Right atrium auricular region (tissue), 2 donors: ENCODE measurements at regions not wholly inside any gene's neighbourhood (a gene's known extent, or its start where the extent isn't known, plus 50 kb on each side); places are given as distances from the start of the nearest gene placed in this dataset.

Experiments
- DNase-seq: peaks from one replicate; pipeline ENCODE4 v3.0.0-alpha.2; 2019; ENCODE audit warnings: low spot score
- H3K27ac ChIP-seq, 2 donors: fragments of 200-600 bp; sonication (generic); 1 replicate in 1 of 2; 2 replicates in 1 of 2; pipeline ENCODE4 v1.5.1; 2016 to 2019
- H3K27me3 ChIP-seq, 2 donors: fragments of 200-600 bp; sonication (generic); one replicate each; pipeline versions ENCODE4 v1.5.1 to v1.6.0; 2017 to 2019
- H3K36me3 ChIP-seq: fragments of 200-600 bp; sonication (generic); one replicate; pipeline ENCODE4 v1.5.1; 2016
- H3K4me1 ChIP-seq, 2 donors: fragments of 200-600 bp; sonication (generic); one replicate each; pipeline versions ENCODE4 v1.5.1 to v1.6.0; 2017 to 2019
- H3K4me3 ChIP-seq, 2 donors: fragments of 200-600 bp; sonication (generic); 1 replicate in 1 of 2; 2 replicates in 1 of 2; pipeline ENCODE4 v1.5.1; 2017 to 2019; ENCODE audit warnings: mild to moderate bottlenecking in 1 of 2, moderate library complexity in 1 of 2
- H3K9me3 ChIP-seq, 2 donors: fragments of 200-600 bp; sonication (generic); one replicate each; pipeline ENCODE4 v1.5.1; 2019
- TF ChIP-seq, protein P1 (sequence below), 2 donors: fragments of 200-600 bp; sonication (generic); IDR thresholded peaks; one replicate each; pipeline ENCODE4 v1.5.1; 2019; ENCODE audit warnings: antibody characterized with exemption in 2 of 2

DNA sequence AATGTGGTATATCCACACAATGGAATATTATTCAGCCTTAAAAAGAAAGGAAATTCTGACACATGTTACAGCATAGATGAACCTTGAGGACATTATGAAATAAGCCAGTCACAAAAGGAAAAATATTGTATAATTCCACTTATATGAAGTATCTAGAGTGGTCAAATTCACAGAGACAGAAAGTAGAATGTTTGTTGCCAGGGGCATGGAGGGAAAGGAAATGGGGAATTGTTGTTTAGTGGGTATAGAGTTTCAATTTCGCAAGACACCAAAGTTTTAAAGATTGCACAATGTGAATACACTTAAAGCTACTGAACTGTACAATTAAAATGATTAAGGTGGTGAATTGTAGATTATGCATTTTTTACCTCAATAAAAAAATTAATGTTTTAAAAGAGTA is 92.9 kb downstream of the TXNL1 start:
- no peaks in the 10 kb centered on the region for H3K4me1 ChIP-seq
- H3K36me3 ChIP-seq = no peaks in the 10 kb centered on the region
- TF ChIP-seq, protein P1, sequence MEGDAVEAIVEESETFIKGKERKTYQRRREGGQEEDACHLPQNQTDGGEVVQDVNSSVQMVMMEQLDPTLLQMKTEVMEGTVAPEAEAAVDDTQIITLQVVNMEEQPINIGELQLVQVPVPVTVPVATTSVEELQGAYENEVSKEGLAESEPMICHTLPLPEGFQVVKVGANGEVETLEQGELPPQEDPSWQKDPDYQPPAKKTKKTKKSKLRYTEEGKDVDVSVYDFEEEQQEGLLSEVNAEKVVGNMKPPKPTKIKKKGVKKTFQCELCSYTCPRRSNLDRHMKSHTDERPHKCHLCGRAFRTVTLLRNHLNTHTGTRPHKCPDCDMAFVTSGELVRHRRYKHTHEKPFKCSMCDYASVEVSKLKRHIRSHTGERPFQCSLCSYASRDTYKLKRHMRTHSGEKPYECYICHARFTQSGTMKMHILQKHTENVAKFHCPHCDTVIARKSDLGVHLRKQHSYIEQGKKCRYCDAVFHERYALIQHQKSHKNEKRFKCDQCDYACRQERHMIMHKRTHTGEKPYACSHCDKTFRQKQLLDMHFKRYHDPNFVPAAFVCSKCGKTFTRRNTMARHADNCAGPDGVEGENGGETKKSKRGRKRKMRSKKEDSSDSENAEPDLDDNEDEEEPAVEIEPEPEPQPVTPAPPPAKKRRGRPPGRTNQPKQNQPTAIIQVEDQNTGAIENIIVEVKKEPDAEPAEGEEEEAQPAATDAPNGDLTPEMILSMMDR (IDR thresholded peaks at IDR 0.05) = no peak
- no peak for DNase-seq
- H3K27me3 ChIP-seq = no peaks in the 10 kb centered on the region
- H3K4me3 ChIP-seq = no peak overlapping the region
- H3K27ac ChIP-seq = no peak overlapping the region
- no peaks in the 10 kb centered on the region for H3K9me3 ChIP-seq

DNA sequence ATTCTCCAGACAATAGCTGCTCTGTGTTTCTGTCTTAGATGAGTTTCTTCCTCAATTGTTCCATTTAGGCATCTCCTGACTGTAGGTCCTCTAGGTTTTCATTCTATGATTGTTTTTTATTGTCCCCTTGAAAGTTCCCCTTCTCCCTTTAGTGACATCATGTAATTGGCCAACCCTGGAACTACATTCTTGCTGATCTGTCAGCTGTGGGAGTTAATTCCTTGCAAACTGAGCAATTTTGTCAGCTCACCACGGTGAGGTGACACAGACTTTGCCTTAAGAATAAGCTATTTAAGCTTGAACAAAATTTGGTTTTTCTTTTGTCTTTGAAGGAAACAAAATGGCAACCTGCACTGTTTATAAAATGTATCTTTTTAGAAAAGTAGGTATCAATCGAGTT is 95.9 kb downstream of the TXNL1 start:
- no peaks in the 10 kb centered on the region for H3K9me3 ChIP-seq
- TF ChIP-seq, protein P1 (IDR thresholded peaks at IDR 0.05) = no peak
- no peak overlapping the region for H3K27ac ChIP-seq

GRCh38 chr18:56541793-56542192 is 96.6 kb downstream of the TXNL1 start:
- no peak for DNase-seq
- Histone ChIP-seq H3K27me3 (no peaks in the 10 kb centered on the region), H3K27ac (no peak overlapping the region)

More for the DNA sequence above, 95.9 kb downstream of the TXNL1 start:
- no peak for DNase-seq
- Histone ChIP-seq H3K4me1 (no peaks in the 10 kb centered on the region), H3K36me3 (no peaks in the 10 kb centered on the region), H3K27me3 (no peaks in the 10 kb centered on the region), H3K4me3 (no peak overlapping the region)

DNA sequence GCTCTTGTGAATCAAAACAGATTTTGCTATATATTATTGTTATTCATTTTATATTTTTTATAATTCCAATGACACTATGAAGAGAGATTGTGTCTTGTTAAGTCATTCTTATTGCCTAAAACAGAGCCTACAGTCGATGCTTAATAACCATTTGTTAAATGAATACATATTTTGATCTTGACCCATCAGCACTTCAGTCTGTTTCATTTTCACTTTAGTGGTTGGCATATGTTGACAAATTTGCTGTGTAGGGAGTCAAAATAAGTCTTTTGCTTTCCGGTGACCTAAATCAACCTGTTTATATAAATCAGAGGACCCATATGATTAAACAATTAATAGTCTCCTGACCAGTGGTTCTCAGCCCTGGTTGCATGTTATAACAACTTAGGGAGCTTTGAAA is 97.1 kb downstream of the TXNL1 start:
- no peak overlapping the region for H3K27ac ChIP-seq

More at GRCh38 chr18:56541793-56542192, 96.6 kb downstream of the TXNL1 start:
- H3K4me3 ChIP-seq = no peak overlapping the region
- H3K4me1 ChIP-seq = no peaks in the 10 kb centered on the region
- TF ChIP-seq, protein P1 (IDR thresholded peaks at IDR 0.05) = no peak
- no peaks in the 10 kb centered on the region for H3K9me3 ChIP-seq
- no peaks in the 10 kb centered on the region for H3K36me3 ChIP-seq

DNA sequence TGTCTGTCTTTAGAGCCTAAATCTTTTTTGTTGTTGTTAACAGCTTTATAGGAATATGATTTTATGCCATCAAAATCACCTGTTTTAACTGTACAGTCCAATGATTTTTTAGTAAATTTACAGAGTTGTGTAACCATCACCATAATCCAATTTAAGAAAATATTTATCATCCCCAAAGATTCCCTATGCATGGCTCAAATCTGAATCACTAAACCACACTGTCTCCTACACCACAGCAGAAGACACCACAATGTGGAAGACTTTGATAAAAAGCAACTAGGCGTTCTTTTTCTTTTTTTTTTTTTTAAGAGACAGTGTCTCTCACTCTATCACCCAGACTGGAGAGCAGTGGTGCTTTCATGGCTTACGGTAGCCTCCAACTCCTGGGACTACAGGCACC is 99.6 kb downstream of the TXNL1 start:
- no peaks in the 10 kb centered on the region for H3K36me3 ChIP-seq
- TF ChIP-seq, protein P1 (IDR thresholded peaks at IDR 0.05) = no peak
- H3K9me3 ChIP-seq = no peaks in the 10 kb centered on the region
- H3K4me3 ChIP-seq = no peak overlapping the region
- DNase-seq = no peak
- H3K27ac ChIP-seq = no peak overlapping the region
- no peaks in the 10 kb centered on the region for H3K27me3 ChIP-seq
- H3K4me1 ChIP-seq = no peaks in the 10 kb centered on the region

More for the DNA sequence above, 97.1 kb downstream of the TXNL1 start:
- no peak for DNase-seq
- H3K27me3 ChIP-seq = no peaks in the 10 kb centered on the region
- no peak overlapping the region for H3K4me3 ChIP-seq
- no peaks in the 10 kb centered on the region for H3K36me3 ChIP-seq
- TF ChIP-seq, protein P1 (IDR thresholded peaks at IDR 0.05) = no peak
- H3K4me1 ChIP-seq = no peaks in the 10 kb centered on the region
- no peaks in the 10 kb centered on the region for H3K9me3 ChIP-seq

GRCh38 chr18:56532176-56532840 is 106.1 kb downstream of the TXNL1 start:
- Histone ChIP-seq H3K4me1 (no peaks in the 10 kb centered on the region), H3K27ac (no peak overlapping the region), H3K9me3 (no peaks in the 10 kb centered on the region), H3K4me3 (no peak overlapping the region), H3K27me3 (no peaks in the 10 kb centered on the region), H3K36me3 (no peaks in the 10 kb centered on the region)
- no peak for DNase-seq
- TF ChIP-seq, protein P1 (IDR thresholded peaks at IDR 0.05) = no peak
